PFSK-1 (cell line): ENCODE measurements at regions not wholly inside any gene's neighbourhood (a gene's known extent, or its start where the extent isn't known, plus 50 kb on each side); places are given as distances from the start of the nearest gene placed in this dataset.

ENCODE experiments used
- FOXP2 ChIP-seq: optimal IDR thresholded peaks from 2 replicates; pipeline ENCODE3; 2011; ENCODE audit warnings: borderline replicate concordance, control low read depth, inconsistent platforms; ENCODE audit not compliant: insufficient read depth; ENCODE audit errors: extremely low read length, extremely low read depth
- POLR2AphosphoS5 ChIP-seq: IDR thresholded peaks from 2 replicates; pipeline ENCODE4 v1.6.1; 2012; ENCODE audit warnings: low read depth, mild to moderate bottlenecking, control low read depth, low read length, moderate library complexity
- REST ChIP-seq, 2 experiments: IDR thresholded peaks; 2 replicates each; pipeline versions ENCODE4 v1.6.1 to v1.8.0; 2011 to 2012; ENCODE audit warnings: low read depth in 2 of 2, low read length in 2 of 2, control low read depth in 1 of 2, inconsistent platforms in 1 of 2, mild to moderate bottlenecking in 1 of 2, moderate library complexity in 1 of 2; ENCODE audit not compliant: insufficient read depth in 1 of 2
- SIN3A ChIP-seq: IDR thresholded peaks from 2 replicates; pipeline ENCODE4 v1.6.1; 2012; ENCODE audit warnings: mild to moderate bottlenecking, low read length, moderate library complexity, borderline replicate concordance; ENCODE audit not compliant: insufficient read depth

DNA sequence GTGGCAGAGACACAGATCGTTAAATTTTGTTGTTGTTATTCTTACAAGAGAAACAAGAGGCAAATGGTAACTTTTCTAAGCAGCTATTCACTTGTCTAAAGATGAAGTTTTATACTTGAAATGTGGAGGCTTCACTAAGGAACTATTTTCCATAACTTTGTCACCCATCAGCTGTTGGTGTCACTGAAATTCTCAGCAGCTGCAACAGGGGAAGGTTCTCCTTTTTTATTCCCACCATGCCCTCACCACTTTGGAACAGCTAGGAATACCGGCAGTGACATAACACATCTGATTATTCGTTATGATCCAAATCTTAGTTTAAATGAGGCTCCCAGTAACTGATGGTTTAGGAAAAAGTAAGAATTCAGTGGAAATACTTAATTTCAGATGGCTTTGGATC lies 147.0 kb upstream of the LEF1 start:
- TF ChIP-seq SIN3A: no peak
- no peak for TF ChIP-seq POLR2AphosphoS5
- no peak for TF ChIP-seq REST (IDR thresholded peaks at IDR 0.05; ENCODE audit: insufficient read depth in 1 of 2, low read depth in 2 of 2, low read length in 2 of 2)
- TF ChIP-seq FOXP2: no peak
